ENCODE measurements at regions not wholly inside any gene's neighbourhood (a gene's known extent, or its start where the extent isn't known, plus 50 kb on each side); places are given as distances from the start of the nearest gene placed in this dataset.
"Not testable (repeated sequence)": the region's sequence is repeated elsewhere in the genome, so short reads cannot be mapped to it uniquely, and the experiment has no call there.

DNA sequence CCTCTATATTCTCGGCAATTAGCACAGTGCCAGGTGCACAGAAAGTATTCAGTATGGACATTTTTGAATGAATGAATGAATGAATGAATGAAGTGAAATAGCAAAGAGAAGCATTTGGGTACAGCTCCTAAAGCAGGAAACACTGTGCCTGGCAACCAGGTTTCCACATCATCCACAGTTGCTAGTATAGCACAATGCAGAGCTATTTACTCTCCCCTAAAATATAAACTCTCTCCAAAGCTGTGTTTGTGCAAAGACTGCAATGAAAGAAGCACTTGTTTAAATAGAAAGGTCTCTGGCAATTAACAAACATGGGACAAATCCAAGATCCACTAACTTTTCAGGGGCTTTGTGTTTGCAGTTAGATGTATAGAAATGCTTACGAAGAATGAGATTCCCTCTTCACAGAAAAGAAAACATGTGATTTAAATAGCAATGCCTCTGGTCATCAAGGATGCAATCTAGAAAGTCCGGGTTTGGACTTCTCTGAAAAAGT, 103.0 kb upstream of the OPCML start:
- no peak for DNase-seq

DNA sequence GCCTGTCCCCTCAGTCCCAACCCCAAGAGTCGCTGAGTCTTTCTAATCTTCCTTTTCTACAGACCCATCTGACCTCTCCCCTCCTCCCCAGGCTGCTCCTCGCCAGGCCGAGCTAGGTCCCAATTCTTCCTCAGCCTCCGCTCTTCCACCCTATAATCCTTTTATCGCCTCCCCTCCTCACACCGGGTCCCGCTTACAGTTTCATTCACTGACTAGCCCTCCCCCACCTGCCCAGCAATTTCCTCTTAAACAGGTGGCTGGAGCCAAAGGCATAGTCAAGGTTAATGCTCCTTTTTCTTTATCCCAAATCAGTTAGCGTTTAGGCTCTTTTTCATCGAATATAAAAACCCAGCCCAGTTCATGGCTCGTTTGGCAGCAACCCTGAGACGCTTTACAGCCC, 96.1 kb upstream of the OPCML start:
- not testable (repeated sequence) for DNase-seq

DNA sequence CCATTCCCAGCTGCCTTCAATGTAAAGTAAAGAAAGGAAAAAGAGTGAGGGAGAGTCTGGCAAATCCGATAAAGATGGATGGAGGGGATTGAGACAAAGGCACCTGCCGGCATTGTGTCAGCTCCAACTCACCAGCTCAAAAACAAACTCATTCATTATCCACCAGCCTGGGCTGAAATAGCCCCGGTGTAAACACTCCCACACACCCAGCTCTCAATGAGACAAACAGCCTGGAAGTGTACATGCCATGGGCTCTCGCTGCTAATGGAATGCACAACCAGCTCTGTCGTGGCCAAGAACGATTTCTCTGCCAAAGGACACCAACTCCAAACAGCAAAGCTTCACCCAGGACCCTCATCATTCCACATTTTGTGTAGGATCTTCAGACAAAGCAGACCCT, 89.3 kb upstream of the OPCML start:
- no peak for DNase-seq

DNA sequence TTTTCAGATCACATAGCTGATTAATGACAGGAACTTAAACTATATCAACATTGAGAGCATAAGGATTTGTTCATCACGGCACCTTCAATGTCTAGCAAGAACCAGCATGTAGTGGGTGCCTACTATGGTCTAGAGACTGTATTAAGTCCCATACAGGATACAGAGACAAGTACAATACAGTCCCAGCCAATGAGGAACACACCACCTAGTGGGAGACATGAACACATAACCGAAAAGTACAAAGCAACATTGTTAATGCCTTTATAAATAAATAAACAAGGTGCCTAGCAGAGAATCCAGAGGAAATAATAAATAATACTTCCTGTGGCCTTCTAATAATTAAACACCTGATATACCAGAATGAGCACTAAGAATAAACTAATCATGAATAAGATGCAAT, 87.7 kb upstream of the OPCML start:
- no peak for DNase-seq

DNA sequence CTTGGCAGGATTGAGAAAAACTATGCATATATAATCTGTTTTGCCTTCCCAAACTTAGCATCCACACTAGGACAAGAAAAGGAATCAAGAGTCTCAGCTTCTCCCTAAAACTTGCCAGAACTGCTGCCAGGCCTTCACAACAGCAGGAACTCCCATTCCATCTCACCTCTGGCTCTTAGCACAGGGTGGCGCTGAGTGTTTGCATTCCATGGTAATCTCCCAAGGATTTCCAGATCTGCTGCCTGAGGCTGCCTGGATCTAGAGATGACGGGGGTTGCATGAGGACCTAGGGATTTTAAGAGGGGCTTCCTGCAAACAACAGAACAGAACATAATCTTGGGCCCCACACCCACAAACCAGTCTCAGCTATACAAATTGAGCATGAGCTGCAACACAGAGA, 87.1 kb upstream of the OPCML start:
- no peak for DNase-seq

DNA sequence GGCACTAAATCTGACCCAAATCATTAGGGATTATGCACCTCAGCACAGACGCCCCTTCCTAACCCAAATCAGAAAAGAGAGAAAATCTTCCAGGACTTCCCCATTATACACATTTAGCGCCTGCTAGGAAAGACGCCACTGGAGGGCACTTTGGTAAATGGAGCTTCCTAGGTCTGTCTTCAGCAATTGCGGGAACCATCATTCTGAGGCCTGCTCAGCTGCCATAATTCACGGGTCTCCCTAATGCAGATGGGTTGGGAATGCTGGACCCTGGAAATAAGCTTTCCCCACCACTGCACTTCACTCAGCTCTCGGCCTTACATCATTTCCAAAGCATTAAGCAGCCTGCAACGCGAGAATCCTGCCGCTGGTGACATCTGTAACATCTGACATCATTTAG, 86.2 kb upstream of the OPCML start:
- DNase-seq, result no peak

DNA sequence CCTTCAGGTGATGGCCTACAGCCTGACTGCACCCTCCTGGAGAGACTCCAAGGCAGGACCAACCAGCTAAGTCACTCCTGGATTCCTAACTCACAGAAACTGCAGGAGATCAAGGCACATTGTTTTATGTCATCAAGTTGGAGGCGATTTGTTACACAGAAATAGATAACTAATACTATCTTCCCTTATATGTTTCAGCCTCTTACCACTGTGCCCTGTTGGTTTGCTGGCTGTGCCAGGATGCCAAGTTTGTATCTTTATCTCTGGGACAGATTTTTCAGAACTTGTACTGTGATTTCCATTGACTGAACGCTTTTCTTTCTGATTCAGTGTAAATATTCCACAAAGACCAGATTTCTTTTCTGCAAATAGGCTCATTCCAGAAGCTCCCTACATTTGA, 76.2 kb upstream of the OPCML start:
- no peak for DNase-seq

DNA sequence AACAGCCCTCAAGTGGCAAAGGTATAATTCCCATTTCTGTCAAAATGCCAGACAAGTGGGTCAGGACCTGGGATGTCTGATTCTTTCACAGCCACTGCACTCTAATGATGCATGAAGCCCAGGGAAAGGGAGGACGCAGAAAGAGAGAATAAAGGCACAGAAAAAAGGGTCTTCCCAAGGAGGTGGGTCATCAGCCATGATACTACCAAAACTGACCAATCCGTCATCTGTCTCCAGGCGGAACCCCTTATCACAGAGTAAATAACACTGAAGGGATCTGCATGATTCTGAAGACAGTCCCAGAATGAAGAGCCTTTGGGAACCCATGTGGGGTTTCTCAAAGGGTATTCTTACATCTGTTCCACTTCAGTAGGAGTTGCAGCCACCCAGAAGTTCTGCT, 73.8 kb upstream of the OPCML start:
- no peak for DNase-seq

DNA sequence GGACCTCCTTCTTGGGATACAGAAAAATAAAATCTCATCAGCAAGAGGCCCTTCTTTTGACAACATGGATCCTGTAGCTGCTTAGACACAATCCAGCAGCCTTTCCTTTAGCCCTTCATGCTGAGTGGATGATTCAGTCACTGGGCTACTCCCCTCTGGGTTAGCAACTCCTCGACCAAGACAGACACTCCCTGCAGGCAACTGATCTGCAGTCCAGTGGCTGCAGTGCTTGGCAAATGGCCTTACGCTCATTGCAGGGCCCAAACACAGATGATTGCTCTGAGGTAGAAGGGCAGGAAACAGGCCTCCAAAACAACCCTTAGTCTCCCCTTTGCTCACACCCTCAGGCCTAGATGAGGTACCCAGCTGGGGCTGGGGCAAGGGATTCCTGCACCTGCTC, 73.2 kb upstream of the OPCML start:
- no peak for DNase-seq

DNA sequence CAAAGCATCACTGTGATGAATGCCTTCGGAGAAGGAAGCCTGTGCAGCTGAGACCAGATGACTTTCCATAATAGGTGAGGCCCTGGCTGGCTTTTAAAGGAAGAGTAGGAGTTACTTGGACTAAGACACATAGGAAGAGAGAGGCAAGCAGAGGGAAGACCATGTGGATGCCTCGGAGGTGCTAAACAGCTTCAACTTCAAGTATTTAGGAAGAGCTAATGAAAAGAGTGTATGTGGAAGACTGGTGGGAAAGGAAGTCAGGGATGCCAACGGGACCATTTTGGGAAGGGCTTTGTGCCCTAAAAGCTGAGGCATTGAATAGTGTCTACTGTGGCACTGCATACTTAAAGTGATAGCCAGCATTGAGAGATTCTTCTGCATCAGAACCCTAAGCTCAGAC, 69.3 kb upstream of the OPCML start:
- no peak for DNase-seq

DNA sequence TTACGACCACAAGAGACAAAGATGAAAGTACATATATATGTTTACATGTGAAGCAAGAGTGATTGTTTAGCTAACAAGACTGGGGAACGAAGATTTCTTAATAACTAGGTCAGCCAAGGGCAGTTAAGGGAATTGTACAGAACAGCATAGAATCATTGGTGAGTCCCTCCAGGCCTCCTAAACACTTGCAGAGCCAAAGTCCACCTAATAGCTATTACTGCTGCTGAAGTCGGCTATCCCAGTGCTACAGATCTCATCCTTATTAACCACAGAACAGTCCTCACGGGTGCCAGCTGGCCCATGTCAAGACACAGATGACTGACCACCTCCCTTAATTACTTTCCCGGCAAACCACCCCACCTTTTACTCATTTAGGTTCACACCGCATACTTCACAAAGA, 68.5 kb upstream of the OPCML start:
- no peak for DNase-seq

DNA sequence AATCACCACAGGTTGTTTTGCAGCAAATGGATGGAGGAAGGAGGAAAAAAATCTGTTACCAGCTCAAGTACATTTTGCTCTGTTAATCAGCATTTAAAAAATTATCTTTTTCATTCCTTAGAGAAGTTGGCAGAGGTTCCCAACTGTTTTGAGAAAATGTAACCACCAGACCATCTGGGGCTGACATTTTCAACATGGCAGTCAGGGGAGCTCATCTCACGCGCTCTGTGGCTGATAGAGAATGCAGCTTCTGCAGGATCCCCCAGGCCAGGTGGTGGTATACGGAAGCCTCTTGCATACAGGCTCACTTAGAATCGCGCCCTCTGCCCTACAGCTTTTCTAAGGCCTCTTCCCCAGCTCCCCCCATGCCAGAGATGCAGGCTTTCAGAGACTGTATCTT, 68.0 kb upstream of the OPCML start:
- DNase-seq, result no peak

DNA sequence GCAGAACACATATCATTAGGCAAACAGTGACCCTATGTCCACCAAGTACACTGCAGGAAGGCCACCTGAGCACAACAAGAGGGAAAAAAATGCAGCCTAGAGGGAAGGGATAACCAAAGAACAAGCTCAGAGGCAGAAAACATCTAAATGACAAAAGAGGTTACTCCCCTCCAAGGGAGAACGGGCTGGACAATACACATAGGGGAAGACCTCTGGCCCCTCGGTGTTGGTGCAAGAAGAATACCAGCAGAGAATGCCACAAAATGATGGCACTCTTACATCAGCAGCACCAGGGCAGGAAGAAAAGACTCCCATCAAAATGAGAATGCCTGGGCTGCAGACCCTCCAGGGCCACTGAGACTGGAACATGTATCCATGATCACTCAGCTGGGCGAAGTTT, 66.6 kb upstream of the OPCML start:
- no peak for DNase-seq

DNA sequence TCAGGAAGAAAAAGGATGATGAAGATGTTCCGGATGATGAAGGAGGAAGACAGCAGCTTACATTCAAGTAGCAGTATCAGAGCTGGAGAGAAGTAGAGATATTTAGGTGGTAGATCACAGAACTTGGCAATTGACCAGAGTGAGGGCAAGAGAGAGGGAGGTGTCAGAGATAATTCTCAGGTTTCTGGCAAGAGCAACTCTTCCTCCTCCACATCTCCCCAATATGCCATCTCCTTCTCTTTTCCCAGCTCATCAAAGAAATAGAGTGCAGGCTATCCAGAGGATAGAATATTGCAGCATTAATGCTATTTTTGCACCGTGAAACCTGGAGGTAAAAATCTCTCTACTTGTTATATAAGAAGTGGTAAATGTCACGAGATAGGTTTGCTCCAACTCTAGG, 64.9 kb upstream of the OPCML start:
- no peak for DNase-seq

DNA sequence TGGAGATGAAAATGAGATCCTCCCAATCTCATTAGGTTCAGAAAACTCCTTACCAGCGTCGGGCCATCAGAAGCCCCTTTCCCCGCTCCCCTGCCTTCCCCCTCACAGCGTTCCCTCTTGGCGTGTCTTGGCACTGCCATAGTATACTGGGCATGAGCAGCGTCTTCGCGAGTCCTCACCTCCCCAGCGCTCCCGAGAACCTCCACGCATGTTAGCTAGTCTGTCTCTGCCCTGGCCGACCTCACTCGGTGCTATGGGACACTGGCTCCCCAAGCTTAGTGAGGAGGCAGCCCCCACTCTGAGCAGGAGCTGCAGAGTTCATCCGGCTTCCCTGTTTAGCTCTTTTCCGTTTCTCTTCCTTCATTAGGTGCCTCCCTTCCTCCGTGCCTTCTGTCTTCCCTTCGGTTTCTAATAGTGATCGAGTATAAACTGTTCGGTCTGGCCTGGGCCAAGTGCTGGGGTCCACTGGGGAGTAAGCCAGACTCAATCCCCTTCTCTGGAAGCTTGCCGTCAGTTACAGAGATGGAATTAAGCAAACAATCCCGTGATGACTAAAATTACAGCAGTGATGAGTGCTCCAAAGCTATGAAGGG, 63.8 kb upstream of the OPCML start:
- DNase-seq, result no peak

DNA sequence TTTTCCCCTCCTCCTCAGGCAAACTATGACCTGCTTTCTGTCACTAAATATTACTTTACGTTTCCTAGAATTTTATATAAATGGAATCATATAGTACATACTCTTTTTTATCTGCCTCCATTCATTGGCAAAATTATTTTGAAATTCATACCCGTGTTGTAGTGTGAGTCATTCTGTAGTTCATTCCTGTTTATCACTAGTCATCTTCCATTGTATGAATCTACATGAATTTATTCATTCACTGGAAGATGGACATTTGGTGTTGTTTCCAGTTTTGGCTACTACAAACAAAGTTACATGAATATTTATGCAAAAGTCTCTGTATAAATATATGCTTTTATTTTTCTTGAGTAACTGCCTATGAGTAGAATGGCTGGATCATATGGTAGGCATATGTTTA, 60.7 kb upstream of the OPCML start:
- DNase-seq, result no peak

DNA sequence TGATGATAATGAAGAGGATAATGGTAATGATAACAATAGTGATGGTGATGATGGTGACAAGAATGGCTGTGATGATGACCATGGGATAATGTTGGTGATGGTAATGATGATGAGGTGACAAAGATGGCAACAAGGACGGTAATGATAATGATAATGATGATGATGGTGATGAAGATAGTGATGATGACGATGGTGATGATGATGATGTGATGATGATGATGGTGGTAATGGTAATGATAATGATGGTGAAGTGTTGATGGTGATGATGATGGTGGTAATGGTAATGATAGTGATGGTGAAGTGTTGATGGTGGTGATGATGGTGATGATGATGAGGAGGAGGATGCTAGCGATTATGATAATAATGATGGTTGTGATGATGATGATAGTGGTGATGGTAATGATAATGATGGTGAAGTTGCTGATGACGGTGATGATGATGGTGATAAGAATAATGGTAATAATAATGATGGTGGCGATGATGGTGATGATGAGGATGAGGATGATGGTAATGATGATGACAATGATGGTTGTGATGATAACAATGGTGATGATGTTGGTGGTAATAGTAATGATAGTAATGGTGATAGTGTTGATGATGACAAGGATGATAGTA, 54.7 kb upstream of the OPCML start:
- DNase-seq, result no peak

DNA sequence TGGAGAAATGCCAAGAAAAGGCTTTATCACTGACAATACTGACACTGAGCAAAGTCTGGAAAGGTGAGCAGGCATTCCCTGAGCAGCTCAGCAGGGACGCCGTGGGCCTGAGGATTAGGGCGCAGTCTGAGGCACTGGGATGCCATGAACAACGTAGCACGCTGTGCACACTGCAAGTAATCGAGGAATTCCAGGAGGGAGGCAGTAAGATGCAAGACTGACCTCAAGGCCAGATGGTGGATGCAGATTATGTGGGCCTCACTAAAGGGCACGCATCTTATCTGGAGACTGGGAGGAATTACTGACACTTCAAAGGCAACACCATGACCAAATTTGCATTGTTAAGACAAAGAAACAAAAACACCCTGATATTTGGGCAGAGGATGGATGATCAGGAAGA, 50.4 kb upstream of the OPCML start:
- DNase-seq, result no peak

DNA sequence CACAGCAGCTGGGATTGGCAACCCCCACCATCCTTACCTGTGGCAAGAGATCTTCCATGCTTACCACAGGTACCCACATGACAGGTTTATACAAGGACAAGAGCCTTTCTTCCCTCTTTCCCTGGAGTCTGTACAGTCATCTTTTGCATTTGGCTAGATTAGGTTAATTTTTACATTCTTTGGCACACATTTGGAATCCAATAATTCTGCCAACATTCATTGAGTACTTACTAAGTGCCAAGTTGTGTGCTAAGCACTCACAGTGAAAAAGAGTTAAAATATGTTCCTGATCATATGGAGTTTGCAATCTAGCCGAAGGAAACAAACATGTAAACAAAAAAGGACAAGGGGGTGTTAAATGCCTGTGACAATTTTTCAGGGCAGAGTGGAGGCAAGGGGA, 50.0 kb upstream of the OPCML start:
- DNase-seq, result no peak

Data from activated CD4-positive, alpha-beta T cell treated with anti-CD3 and anti-CD28 coated beads for 48 hours (primary cell).